NCI-H1417 (cell line): ENCODE measurements at regions not wholly inside any gene's neighbourhood (a gene's known extent, or its start where the extent isn't known, plus 50 kb on each side); places are given as distances from the start of the nearest gene placed in this dataset.

Source experiments
- DNase-seq, 3 experiments: peaks; one replicate each; lab custom pipeline; 2025; lab: John Stamatoyannopoulos, UW

DNA sequence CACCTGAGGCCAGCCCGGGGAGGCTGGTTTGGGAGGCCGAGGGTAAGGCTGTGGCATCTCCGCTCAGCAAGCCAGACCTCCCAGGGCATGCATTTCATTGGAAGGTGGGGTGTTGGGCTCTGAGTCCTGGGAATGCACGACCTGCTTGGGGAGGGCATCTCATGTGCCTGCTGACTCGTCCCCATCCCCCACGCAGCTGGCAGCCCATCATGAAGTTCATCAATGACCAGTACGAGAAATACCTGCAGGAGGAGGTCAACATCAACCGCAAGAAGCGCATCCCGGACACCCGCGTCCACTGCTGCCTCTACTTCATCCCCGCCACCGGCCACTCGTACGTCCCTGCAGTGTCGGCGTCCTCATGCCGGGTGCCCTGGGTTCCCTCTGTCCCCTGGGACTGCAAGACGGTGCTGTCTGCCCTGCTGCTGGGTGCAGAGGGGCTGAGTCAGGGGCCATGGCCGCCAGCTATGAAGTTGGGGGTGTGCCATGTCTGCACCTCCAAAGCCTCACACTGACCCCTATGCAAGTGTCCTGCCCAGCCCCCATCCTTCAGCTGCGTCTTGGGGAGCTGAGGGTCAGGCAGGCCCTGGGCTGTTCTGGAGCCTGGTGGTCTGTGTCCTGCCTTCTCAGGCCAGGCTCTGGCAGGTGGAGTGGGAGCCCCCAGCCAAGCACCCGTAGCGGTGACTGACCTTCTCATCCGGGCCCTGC lies 347.9 kb downstream of the SEC14L1 start:
- no peak for DNase-seq

DNA sequence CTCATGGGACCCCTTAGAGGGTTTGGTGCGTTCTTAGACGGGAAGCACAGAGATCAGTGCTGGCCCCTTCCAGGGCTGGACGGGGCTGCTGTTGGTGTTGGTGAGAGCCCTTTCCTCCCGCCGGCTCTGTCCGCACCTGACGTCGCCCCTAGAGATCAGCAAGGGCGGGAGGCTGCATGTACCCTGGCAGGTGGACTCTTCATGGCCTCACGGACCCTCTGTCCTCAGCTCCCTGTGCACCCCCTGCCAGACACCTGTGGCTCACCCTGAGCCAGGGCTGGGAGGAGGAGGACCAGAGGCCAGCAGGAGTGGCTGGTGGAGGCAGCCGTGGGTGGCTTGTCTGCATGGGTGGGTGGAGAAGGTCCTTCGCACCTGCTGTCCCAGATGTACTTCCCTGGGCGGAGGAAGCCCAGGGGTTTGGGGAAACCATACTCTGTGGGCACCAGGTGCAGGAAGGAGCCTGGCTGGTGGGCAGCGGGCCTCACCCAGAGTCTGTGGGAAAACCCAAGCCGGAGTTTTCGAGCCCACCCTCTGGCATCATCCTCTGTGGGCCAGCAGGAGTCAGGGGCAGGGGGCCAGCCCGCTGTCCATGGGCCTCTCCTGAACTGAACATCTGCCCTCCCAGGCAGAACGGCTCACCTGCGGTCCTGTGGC lies 348.6 kb downstream of the SEC14L1 start:
- no peak for DNase-seq

DNA sequence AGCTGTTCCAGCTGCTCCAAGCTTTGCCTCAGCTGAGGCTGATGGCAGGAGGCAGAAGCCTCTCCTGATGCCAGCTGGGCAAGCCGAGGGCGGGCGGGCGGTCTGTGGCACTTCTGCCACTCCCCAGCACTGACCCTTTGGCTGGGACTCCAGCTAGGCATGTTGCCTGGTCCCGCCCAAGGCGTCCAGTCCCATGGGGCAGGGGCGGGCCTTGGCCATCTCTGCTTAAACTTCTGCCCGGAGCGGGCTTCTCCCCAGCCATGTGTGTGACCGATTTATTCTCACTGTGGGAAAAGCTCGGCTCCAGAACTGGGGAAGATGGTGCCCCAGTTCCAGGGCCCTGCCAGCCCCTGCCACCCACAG lies 349.1 kb downstream of the SEC14L1 start:
- no peak for DNase-seq

GRCh38 chr17:77490361-77491183 lies 349.8 kb downstream of the SEC14L1 start:
- DNase-seq, result no peak

GRCh38 chr17:77491921-77492445 lies 351.2 kb downstream of the SEC14L1 start:
- no peak for DNase-seq

DNA sequence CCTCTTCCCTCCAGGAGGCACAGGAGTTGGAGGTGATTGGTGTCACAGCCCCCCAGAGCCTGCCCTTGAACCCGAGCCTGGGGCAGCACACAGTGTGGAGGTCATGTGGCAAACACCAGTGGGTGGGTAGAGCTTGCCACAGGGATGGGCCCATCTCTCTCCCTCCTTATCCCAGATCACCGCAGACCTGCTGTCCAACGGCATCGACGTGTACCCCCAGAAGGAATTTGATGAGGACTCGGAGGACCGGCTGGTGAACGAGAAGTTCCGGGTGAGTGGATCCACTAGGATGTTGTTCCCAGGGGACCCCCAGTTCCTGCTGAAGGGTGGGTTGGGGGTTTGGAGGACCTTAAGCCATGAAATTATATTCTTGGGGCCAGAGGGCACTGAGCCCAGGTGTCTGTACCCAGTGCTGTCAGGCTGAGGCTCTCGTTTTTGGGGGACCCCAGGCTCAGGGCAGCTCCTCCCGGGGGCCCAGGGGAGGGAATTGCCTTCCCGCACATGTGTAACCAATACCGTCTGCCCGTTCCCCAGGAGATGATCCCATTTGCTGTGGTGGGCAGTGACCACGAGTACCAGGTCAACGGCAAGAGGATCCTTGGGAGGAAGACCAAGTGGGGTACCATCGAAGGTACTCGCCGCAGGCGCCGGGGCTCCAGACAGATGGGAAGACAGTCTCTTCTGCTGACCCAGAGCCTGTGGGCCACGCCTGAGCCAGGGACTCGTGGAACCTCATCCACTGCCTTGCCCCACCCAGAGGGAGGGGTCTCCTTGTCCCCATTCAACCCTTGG lies 351.9 kb downstream of the SEC14L1 start:
- DNase-seq, result no peak

DNA sequence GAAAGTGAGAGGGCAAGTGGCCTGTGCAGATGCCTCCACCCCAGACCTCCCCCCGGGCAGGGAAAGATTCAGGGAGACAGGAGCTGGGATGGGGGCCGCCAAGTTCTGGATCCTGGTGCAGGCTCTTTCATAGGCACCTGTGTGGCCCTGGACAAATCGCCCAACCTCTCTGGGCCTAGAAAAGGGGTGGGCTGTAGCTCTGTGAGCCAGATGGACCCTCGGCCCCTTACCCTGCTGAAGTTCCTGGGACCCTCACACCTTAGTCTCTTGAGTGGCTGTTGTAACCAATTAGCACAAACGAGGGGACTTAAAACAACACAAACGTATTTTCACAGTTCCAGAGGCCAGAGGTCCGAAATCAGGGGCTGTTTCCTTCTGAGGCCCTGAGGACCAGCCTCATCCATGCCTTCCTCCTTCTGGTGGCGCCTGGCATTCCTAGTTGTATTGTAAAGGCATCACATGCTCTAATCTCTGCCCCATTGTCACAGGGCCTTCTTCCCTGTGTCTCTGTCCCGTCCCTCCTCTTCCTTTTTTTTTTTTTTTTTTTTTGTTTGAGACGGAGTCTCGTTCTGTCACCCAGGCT lies 352.6 kb downstream of the SEC14L1 start:
- DNase-seq, result no peak

DNA sequence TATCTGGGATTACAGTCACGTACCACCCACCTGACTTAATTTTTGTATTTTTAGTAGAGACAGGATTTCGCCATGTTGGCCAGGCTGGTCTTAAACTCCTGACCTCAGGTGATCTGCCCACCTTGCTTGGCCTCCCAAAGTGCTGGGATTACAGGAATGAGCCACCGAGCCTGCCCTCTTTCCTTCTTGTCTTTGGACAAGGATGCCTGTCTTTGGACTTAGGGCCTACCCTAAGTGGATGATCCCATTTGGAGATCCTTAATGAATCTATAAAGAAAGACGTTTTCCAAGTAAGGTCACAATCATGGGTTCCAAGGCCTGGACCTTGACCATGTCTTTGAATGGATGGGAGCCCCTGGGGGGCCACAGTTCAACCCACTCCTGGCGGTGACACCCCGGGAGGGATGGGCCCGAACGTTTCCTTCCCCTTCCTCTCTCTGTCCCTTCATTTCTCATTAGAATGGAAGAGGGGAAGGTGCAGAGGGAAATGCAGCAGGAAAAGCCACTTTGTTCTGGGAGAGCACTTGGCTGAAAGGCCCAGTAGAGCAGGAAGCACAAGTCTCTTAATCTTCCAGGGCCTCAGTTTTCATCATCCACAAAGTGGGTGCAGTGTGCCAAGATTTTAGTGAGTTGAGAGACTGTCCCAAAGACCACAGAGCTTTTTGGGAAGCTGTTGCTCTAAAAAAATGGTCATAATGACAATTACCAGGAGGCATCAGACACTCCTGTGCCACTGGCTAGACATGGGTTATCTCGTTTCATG lies 353.3 kb downstream of the SEC14L1 start:
- no peak for DNase-seq

GRCh38 chr17:77494664-77495435 lies 354.1 kb downstream of the SEC14L1 start:
- DNase-seq, result peak; percentile 23 to 59 (median 36)

DNA sequence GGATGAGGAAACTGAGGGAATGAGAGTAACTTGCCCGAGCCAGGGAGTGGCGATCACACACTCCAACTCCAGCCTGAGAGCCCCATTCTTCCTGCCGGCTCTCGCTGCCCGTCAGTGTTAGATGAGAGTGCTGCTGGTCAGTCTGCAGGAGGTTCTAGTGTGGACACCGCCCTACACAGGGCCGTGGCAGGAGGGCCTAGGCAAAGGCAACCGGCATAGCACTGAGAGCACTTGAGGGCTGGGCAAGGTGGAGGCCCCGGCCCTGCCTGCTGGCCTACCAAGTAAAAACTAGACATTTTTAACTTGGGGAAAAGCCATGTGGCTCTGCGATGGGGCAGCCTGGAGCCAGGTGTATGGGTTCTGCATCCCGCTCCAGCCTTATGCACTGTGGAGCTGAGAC lies 354.8 kb downstream of the SEC14L1 start:
- DNase-seq, result no peak

GRCh38 chr17:77496401-77496801 lies 355.6 kb downstream of the SEC14L1 start:
- DNase-seq, result no peak

DNA sequence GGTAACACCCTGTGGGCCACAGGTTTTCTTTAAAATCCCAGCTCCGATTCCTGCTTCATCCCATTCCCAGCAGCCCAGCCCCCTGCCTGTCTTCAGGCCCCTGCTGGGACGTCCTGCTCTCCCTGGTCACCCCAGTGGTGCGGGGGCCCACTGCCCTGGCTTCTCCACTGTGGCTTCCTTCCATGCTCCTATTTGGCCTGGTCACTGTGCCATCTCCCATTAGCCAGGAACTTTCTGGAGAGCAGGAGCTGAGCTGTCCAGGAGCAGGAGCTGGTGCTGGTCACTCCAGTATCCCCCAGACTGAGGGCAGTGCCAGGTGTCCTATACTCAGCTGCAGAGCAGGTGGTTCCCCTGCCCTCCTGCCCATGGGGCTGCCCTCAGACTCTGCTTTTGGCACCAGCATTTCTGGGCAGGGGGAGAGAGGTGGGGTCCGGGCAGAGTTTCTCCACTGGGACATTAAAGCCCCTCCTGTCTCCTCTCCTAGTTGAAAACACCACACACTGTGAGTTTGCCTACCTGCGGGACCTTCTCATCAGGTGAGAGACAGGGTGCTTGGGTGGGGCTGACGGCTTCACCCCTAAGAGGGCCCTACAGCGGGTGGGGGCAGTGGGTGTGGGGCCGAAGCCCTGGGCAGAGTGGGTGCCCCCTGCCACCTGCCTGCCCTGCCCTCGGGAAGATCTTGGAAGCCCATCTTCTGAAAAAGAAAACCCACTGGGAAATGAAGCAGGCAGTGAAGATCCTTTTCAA lies 356.2 kb downstream of the SEC14L1 start:
- DNase-seq, result no peak

DNA sequence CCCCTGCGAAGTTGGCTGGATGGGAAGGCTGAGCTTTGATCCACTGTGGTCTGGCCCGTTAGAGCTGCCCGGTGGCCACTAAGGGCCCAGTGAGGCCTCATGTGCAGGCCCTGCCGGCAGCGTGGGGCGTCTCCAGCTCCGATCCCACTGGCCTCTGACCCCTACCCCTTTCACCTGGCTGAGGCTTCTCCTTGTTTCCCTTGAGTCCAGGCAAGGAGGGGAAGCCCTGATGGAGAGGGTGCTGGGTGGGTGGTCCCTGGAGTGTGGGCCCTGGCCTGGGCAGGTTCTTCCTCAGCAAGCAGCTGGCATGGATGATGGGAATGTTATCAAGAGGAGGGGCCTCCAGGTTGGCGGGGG lies 356.8 kb downstream of the SEC14L1 start:
- no peak for DNase-seq

GRCh38 chr17:77498091-77498741 lies 357.4 kb downstream of the SEC14L1 start:
- DNase-seq, result no peak

DNA sequence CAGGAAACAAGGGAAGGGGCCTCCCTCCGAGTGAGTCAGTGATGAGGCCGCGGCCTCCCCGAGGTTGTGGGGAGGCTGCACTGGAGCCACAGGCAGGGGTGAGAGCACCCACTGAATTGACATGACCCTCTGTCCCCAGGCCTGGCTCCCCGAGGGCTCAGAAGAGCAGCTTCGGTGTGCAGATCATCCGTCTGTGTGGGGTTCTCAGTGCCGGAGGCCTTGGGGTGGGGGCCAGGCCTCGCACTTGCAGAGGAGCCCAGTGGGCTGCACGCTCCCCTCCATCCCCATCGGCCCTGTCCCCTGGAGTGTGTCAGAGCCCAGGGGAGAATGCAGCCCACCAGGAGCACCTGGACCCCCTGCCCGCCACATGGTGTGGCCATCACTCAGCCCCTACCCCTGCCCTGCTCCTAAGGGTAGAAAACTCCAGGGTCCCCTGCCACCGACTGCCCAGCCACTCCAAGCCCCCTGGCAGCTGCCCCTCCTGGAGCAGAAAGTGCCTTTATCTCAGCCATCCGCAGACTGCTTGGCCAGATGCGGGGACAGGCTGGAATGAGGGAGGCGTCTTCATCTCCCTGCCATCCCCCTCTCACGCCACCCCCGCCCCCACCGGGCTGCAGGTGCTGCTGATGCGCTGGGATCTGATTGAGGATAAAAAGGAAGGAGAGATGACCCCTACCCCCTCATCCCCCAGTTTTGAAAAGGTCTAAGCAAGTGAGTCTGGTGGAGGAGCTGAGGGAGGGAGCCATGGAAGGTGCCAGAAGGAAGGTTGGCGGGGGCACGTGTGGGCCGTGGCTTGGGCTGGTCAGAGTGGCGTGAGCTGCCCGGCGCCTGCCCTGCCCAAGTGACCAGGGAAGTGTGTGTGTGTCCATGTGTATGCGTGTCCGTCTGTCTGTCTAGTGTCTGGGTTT lies 358.3 kb downstream of the SEC14L1 start:
- no peak for DNase-seq

- no peak for DNase-seq
Observed at GRCh38 chr17:77499699-77500435, 359.1 kb downstream of the SEC14L1 start.

DNA sequence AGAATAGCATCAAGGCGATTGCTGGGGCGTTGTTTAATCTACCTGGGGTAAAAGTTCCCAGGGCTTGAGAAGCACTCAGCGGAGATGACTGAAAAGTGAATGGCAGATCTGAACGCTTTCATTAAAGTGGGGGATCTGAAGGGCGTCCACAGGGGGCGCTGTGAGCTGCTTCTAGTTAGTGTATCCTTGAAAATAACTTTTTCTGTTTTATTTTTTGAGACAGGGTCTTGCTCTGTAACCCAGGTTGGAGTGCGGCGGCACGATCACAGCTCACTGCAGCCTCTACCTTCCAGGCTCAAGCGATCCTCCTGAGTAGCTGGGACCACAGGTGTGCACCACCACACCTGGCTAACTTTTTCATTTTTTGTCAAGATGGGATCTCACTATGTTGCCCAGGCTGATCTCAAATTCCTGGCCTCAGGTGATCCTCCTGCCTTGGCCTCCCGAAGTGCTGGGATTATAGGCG lies 360.4 kb downstream of the SEC14L1 start:
- DNase-seq, result no peak
